H1 (cell line): ENCODE measurements at regions not wholly inside any gene's neighbourhood (a gene's known extent, or its start where the extent isn't known, plus 50 kb on each side); places are given as distances from the start of the nearest gene placed in this dataset.

Experiments
- CBX8 ChIP-seq: fragments of 300-800, 300-1000 bp; sonication (generic); IDR thresholded peaks from 2 replicates; pipeline ENCODE4 v1.7.1; 2016; ENCODE audit warnings: low read depth, low read length, borderline replicate concordance
- CEBPB ChIP-seq: IDR thresholded peaks from 2 replicates; pipeline ENCODE4 v1.6.1; 2012; ENCODE audit warnings: low read depth, low read length
- CTCF ChIP-seq, 3 experiments: IDR thresholded peaks; 1 replicate in 2 of 3; 2 replicates in 1 of 3; pipeline versions ENCODE4 v1.5.1 to v1.6.1; 2011; ENCODE audit warnings: low read length in 3 of 3, mild to moderate bottlenecking in 3 of 3, inconsistent platforms in 2 of 3, low read depth in 1 of 3, moderate library complexity in 1 of 3; ENCODE audit not compliant: insufficient read depth in 1 of 3; ENCODE audit errors: control extremely low read depth in 1 of 3
- EP300 ChIP-seq, 2 experiments: IDR thresholded peaks; 1 replicate in 1 of 2; 2 replicates in 1 of 2; pipeline ENCODE4 v1.6.1; 2011 to 2012; ENCODE audit warnings: low read depth in 2 of 2, low read length in 2 of 2, mild to moderate bottlenecking in 2 of 2, borderline replicate concordance in 1 of 2, inconsistent platforms in 1 of 2, moderate library complexity in 1 of 2
- EZH2 ChIP-seq: fragments of 200-600 bp; sonication (generic); IDR thresholded peaks from 2 replicates; pipeline ENCODE4 v1.7.1; 2012; ENCODE audit warnings: low read depth, mild to moderate bottlenecking, moderate library complexity, low read length, inconsistent platforms; ENCODE audit not compliant: severe bottlenecking
- HDAC2 ChIP-seq, 2 experiments: fragments of 300-600 bp in 1 of 2; sonication (generic) in 1 of 2; IDR thresholded peaks; 2 replicates each; pipeline ENCODE4 v1.6.1; 2011 to 2012; ENCODE audit warnings: low read depth in 2 of 2, low read length in 2 of 2, mild to moderate bottlenecking in 2 of 2, moderate library complexity in 2 of 2, borderline replicate concordance in 1 of 2, inconsistent platforms in 1 of 2
- JUN ChIP-seq: IDR thresholded peaks from 2 replicates; pipeline ENCODE4 v1.6.1; 2011; ENCODE audit warnings: low read depth, mild to moderate bottlenecking, improper control_type of control experiment, low read length
- KDM1A ChIP-seq: fragments of 200-600, 300-600 bp; sonication (generic); IDR thresholded peaks from 2 replicates; pipeline ENCODE4 v1.7.1; 2016; ENCODE audit warnings: mild to moderate bottlenecking, low read length, borderline replicate concordance
- MAFK ChIP-seq: IDR thresholded peaks from 2 replicates; pipeline ENCODE4 v1.6.1; 2012; ENCODE audit warnings: low read depth, mild to moderate bottlenecking, improper control_type of control experiment, low read length
- POLR2A ChIP-seq, 2 experiments: IDR thresholded peaks; 1 replicate in 1 of 2; 2 replicates in 1 of 2; pipeline ENCODE4 v1.6.1; 2011; ENCODE audit warnings: low read depth in 2 of 2, low read length in 2 of 2, mild to moderate bottlenecking in 2 of 2; ENCODE audit errors: control extremely low read depth in 1 of 2
- POLR2AphosphoS5 ChIP-seq: IDR thresholded peaks from 2 replicates; pipeline ENCODE4 v1.6.1; 2011; ENCODE audit warnings: low read depth, low read length
- RAD21 ChIP-seq, 2 experiments: IDR thresholded peaks in 1 of 2; conservative IDR thresholded peaks in 1 of 2; 2 replicates each; pipeline ENCODE4 v1.6.1; 2011; ENCODE audit warnings: low read depth in 2 of 2, low read length in 2 of 2, improper control_type of control experiment in 1 of 2, inconsistent platforms in 1 of 2, mild to moderate bottlenecking in 1 of 2, moderate library complexity in 1 of 2
- SP1 ChIP-seq: IDR thresholded peaks from 2 replicates; pipeline ENCODE4 v1.6.1; 2011; ENCODE audit warnings: low read depth, low read length

- TF ChIP-seq CTCF (IDR thresholded peaks at IDR 0.05; ENCODE audit: control extremely low read depth in 1 of 3, insufficient read depth in 1 of 3, low read depth in 1 of 3, low read length in 3 of 3) (no peak), RAD21 (IDR thresholded peaks at IDR 0.05 in 1 of 2, conservative IDR thresholded peaks at IDR 0.05 in 1 of 2; ENCODE audit: low read depth in 2 of 2, low read length in 2 of 2) (no peak), JUN (no peak), MAFK (no peak), CEBPB (no peak), EP300 (IDR thresholded peaks at IDR 0.05; ENCODE audit: borderline replicate concordance in 1 of 2, low read depth in 2 of 2, low read length in 2 of 2) (no peak), POLR2A (IDR thresholded peaks at IDR 0.05; ENCODE audit: control extremely low read depth in 1 of 2, low read depth in 2 of 2, low read length in 2 of 2) (no peak), HDAC2 (IDR thresholded peaks at IDR 0.05; ENCODE audit: borderline replicate concordance in 1 of 2, low read depth in 2 of 2, low read length in 2 of 2) (no peak), CBX8 (no peak), EZH2 (no peak), KDM1A (no peak), SP1 (no peak), POLR2AphosphoS5 (no peak)
Observed at GRCh38 chr9:82571540-82571939, 491.4 kb downstream of the RASEF start.
